ENCODE measurements at regions not wholly inside any gene's neighbourhood (a gene's known extent, or its start where the extent isn't known, plus 50 kb on each side); places are given as distances from the start of the nearest gene placed in this dataset.
"Not testable (repeated sequence)": the region's sequence is repeated elsewhere in the genome, so short reads cannot be mapped to it uniquely, and the experiment has no call there.

DNA sequence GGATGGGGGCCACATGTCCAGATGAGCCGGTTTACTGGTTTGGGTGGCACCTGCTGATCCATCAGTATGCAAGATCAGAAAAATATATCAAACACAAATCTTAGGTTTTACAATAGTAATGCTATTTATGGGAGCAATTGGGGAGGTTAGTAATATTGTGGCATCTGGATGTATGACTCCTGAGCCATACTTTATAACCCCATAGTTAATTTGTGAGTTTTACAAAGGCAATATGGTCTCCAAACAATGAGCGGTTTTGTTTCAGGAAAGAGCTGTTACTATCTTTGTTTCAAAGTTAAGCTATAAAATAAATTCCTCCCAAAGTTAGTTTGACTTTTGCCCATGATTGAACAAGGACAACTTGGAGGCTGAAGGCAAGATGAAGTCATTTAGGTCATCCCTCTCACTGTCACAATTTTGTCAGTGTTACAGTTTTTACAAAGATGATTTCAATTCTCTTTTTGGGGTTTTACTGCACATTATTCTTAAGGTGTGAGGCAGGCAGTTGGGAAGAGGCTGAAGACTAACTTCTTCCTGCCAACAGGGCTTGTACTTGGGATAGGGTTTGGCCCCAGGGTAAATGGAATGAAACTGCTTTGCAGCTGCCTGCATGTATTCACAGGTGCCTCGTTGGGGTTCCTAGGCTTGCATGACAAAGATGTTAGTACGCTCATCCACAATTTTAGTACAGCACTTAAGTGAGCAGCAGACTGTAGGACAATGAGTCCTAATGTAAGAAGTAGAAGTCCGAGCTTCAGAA lies 296.6 kb upstream of the NDN start:
- ATAC-seq = no peak

DNA sequence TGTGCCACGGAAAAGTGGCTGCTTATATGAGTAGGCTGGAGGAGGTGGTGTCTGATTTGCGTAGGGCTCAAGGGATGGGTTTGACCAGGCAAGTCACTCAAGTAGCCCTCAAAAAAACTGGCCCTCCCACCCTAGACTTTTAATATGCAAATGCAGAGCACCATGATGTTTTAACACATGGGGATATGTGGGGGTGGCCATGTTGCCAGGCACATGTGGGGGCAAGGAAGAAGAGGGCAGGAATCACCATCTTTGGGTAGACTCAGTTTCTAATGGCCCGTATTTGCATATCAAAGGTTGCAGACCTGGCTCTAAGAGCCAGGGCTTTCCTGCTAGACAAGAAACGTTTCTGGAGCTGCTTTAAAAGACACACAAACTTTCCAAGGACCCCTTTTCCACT lies 307.2 kb upstream of the NDN start:
- ATAC-seq = no peak

DNA sequence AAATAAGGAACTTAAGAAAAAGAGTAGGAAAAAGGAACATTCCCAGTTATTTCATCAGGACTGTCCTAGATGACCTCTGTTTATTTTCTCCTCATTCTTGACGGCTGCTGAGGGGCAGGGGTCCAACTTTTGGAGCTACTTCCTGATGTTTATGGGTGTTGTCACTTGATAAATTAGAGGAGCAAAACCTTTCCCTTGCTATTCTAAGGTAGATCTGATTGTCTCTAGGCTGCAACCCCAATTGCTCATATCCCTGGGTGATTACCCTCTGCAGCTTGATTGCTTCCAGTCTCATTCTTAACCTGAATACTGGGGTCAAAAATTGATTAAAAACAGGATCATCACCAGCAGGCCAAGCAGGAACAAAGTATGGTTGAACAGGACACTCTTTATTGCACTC lies 311.0 kb upstream of the NDN start:
- ATAC-seq = no peak

DNA sequence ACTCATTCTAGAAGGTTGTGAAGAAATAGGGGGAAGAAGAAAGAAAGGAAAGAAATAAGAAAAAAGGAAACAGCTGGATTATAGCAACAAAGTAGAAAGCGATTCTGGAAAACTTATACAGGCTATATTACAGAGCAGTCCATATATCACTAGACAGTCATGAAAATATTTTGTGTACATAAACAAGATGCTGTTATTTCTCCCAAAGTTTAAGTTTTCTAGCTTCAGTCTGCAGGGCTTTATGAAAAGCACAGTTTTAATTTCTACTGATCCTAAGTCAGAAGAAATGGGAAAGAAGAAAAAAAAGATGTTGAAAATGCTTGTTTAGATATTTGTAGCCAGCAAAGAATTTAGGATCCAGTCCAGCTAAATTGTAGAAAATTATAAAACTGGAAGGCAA lies 321.4 kb upstream of the NDN start:
- ATAC-seq = no peak

DNA sequence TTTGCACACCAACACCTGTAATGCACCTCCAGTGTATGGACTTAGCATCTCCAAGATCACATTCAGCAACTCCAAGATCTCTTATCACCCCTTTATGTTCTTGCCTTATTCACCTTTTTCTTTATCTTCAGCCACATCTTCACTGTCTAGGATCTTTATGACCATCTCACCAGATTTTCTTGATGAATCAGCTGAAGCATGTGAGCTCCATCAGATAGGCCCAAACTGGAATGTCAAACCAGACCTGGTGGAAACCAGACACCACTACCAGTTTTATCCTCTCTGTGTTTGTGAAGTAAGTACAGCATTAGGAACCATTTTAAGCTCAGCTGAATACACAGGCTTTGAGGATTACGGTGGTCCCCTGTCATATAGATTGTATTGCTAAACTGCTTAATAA lies 330.4 kb upstream of the NDN start:
- ATAC-seq = no peak

DNA sequence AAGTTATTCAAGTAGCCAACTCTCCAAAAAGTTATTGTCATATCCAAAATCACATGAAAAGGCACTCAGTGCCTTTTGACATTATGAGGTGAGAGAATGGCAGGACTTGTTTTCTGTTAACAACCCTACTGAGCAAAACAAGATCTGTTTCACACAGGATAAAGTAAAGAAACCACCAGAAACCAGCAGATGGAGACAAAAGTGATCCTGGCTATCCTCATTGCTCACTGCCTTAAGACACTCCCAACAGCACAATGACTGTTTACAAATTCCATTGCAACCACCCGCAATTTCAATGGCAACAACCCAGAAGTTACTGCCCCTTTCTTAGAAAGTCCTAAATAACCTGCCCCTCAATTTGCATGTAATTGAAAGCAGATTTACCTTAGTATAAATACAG lies 352.6 kb upstream of the NDN start:
- no peak for ATAC-seq

DNA sequence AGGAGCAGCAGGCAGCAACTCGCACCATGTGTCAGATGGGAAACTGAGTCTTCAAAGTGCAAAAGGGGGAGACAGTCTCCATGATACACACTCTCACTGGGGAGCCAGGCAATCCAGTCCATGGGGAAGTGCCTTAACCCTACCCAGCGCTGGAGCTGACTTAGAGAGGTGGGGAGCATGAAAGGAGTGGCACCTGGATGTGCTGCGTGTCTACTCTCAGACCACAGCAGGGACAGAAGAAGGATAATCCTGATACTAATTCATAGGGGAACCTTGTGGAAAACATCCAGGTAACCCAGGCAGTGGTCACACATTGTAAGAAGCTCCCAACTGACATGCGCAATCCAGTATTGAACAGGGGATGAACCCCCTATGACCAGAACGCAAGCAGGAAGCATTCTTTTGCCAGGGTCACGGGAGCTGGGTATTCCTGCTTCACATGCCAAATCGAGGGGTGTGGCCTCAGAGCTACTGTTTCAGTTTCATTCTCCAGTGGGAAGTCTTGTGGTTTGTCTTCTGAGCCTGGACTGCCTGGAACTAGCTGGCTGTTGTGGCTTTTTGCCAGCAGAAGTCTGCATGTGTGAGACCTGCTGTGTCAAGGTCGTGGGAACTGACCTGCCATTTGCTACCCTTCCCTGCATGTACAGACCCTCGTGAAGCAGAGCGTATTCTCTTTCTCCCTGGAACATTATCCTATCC lies 367.6 kb upstream of the NDN start:
- ATAC-seq = no peak

DNA sequence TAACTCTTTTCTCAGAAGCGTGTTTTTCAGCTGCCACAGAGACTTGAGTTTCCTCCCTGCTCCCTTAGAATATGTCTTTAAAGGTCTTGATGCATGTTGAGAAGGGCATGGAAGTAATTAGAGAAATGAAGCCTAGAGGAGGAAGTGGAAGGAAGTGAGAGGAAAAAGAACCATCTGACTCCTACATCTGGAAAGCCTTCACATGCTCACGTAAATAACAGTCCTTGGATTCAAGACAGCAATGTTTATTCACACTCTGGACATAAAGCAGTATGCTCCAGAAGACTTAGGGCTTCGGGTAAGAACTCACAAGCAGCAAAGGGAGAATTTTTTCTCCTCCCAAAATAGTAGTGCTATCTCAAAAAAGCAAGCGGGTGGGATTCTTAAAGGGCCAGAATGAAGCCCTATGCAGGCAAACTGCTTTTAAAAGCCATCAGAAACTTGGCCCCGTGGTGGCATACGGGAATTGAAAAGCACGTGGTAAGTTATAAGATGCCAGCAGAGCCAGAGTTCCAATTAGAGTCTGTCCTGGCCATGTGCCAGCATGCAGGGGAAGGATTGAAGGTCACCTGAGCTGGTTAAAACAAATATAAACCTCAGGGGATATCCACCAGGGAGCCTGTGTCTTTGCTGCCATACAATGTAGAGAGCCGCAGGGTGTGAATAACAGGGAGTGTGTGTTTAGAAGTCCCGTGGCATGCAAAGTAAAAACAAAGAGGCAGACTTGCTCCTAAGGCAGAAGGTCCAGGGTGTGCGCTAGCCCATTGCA lies 380.8 kb upstream of the NDN start:
- no peak for ATAC-seq

DNA sequence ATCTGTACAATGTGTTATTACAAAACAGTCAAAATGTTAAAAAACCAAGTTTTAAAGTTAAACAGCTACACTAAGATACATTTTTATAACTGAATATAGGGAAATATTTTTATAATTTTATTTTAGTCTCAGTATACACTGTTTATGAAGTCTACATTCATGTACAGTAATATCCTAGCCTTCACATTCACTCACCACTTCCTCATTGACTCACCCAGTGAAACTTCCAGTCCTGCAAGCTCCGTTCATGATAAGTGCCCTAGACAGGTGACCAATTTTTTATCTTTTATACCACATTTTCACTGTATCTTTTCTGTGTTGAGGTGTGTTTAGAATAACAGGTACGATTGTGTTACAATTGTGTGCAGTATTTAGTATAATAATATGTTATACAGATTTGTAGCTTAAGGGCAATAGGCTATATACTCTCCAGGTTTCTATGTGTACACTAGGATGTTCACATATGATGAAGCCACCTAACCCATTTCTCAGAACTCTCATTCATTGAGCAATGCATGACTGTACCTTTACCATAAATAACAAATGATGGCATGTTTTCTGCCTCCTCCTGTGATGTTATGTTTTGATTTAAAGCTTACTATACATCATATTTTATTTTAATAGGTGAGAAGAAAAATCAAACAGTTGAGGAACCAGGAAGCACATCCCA lies 388.4 kb upstream of the NDN start:
- no peak for ATAC-seq

DNA sequence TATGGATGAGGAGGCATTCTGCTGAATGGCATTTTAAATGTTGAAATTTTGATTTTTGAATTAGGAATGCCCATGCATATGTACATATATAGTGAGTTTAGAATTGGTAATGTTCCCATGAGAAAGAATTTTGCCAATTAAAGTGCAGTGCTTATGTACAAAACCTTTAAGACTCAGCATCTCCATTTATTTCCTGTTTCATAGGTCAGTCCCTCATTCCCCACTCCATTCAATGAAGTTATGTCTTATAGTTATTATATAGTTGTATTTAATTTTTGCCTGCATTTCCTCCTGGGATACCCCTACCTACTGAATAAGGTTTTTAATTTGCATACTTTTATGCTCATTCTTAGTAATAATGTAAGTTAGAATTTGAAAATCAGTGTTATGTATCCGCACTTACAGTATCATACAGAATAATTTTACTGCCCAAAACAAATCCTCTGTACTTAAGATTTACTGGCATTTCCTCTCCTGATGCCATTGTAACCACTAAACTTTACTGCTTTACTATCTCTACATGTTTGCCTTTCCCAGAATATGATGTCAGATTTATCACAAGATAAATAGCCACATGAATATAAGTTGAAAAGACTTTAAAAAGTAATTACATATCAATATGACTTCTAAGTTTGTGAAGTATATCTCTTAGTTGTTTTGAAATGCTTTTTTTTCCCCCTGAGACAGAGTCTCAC lies 389.1 kb upstream of the NDN start:
- ATAC-seq = no peak

DNA sequence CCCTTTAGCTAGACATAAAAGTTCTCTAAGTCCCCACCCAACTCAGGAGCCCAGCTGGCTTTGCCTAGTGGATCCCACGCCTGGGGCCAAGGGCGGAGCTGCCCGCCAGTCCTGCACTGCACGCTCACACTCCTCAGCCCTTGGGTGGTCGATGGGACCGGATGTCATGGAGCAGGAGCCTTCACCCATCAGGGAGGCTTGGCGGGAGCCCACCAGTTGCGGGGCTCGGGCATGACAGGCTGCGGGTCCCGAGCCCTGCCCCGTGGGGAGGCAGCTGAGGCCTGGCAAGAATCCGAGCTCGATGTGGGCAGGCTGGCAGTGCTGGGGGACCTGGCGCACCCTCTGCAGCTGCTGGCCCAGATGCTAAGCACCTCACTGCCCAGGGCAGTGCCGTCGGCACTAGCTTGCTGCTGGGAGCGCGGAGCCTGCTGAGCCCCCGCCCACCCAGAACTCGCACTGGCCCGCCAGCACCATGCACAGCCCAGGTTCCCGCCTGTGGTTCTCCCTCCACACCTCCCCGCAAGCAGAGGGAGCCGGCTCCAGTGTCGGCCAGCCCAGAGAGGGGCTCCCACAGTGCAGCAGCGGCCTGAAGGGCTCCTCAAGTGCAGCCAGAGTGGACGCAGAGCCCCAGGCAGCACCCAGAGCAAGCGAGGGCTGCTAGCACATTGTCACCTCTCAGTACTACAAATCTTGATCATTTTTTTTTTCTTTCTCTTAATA lies 391.4 kb upstream of the NDN start:
- ATAC-seq = no peak

DNA sequence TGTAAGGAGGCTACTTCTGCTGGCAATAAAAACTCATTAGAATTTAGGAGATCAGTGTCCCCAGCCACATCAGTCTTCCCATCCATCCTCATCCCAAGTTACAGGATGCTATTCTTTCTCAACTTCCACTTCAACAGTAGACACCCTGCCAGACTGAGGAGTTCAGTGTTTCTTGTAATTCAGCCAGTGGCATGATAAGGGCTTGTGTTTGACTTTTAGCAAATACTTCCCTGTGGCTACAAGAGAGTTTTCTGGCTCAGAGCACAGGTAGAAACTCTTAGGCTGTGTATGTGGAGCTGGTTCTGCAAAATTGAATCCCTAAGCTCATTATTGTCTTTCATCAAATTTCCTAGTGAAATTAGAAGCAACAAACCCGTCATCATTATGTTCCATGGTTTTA lies 401.8 kb upstream of the NDN start:
- not testable (repeated sequence) for ATAC-seq

DNA sequence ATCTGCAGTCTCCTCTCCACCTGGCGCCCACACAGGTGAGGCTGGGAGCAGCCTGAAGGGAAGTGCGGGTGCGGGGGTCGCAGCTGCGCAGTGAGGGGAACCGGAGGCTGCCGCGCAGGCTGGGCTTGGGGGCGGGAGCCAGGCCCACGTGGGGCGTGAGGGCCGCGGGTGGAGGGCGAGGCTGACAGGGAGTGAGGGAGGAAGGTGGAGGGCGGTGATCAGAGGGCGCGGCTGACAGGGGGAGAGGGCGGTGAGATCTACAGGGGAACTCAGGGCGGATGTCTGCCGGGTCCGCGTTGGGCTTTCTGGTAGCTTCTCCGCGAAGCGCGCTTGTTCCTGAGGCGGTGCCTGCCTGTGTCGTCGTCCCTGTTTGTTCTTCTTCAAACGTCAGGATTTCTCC lies 414.4 kb upstream of the NDN start:
- not testable (repeated sequence) for ATAC-seq

DNA sequence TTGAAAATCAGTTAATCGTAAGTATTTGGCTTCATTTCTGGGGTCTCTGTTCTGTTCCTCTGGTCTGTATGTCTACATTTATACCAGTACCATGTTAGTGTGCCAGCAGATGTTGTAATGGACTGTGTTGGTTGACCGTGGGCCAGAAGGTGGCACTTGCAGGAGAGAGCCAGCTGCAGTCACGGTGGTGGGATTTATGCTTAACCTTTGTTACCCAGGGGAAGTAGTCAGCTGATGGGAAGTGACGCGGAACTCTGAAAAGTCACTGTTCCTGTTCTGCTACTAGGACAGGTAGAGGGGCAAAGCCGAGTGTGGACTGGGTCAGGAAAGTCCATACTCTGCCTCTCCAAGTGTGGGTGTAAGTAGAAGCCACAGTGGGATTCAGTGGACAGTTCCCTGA lies 420.4 kb upstream of the NDN start:
- ATAC-seq = not testable (repeated sequence)

DNA sequence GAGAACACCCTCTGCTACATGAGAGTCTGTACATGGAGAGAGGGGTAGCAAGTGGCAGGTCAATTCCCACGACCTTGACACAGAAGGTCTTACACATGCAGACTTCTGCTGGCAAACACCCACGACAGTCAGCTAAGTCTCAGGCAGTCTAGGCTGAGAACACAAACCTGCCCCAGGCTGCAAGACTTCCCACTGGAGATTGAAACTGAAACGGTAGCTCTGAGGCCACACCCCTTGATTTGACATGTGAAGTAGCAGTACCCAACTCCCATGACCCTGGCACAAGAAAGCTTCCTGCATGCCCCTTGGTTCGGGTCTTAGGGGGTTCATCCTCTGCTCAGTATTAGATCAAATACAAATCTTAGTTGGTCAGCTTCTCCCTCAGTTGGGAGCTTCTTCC lies 420.8 kb upstream of the NDN start:
- ATAC-seq = not testable (repeated sequence)

DNA sequence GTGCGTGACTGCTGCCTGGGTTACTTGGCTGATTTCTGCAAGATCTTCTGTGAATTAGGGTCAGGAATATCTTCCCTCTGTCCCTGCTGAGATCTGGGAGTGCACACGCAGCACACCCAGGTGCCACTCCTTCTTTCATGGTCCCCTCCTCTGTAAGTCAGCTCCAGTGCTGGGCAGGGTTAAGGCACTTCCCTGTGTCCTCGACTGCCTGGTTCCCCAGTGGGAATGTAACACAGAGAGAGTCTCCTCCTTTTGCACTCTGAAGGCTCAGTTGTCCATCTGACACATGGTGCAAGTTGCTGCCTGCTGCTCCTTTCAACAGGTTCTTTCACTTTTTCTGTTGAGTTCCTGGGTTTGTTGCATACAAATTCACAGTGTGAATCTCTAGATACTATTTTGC lies 421.2 kb upstream of the NDN start:
- ATAC-seq = not testable (repeated sequence)

DNA sequence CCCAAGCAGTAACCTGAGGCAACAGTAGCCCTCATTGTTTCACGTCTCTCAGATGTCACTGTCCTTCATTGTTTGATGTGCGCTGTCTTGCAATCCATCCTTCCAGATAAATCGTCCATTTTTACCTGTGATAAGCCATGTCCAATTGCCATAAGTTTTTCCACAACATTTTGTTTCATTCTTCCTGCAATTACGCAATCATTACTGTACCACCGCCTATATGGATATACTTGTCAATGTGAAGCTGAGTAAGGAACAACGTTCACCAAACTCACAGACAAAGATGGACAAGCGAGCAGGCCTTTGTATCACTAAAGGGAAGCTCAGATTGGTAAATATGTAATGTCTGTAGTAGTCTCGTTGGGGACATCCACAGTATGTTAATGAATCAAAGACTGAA lies 452.5 kb upstream of the NDN start:
- ATAC-seq = not testable (repeated sequence)

DNA sequence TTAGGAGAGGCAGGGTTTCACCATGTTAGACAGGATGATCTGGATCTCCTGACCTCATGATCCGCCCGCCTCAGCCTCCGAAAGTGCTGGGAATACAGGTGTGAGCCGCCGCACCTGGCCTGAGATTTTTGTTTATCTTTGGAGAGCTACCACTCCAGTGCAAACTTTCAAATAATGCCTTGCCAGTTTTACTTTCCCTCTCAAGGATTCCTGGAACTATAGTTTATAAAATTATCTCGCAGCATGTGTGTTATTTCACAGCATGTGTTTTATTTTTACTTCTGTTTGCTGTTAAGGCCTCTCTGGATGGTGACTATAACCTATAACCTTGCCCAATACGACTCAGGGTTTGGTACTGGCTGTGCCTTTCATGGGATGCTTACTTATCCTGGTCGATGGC lies 458.0 kb upstream of the NDN start:
- ATAC-seq = not testable (repeated sequence)

DNA sequence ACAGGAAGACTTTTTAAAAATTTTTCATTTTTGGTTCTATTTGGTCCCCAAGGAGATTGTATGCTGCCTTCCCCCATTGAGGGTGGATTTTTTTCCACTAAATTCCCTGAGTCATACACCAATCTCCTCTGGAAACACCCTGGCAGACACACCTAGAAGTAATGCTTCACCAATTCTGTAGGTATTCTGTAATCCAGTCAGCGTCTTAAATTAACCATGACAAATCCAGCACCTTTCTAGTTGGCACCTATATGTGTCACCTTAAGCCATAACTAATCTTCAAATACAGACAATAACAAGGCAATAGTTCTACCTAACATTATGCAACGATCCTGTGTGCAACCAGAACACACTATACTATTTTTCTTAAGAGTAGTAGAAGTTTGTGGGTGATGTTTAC lies 459.1 kb upstream of the NDN start:
- ATAC-seq = no peak

DNA sequence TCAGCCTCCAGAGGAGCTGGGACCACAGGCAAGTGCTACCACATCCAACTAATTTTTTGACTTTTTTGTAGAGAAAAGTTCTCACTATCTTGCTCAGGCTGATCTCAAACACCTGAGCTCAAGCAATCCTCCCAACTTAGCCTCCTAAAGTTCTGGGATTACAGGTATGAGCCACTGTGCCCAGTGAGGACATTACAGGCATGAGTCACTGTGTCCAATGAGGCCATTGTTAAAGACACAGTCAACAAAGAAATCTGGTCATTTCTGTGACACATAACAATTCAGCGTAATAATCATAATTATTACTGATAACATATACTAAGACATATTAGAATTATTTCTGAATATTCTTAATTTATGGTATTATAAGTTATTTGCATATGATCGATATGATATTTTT lies 463.4 kb upstream of the NDN start:
- ATAC-seq = no peak

DNA sequence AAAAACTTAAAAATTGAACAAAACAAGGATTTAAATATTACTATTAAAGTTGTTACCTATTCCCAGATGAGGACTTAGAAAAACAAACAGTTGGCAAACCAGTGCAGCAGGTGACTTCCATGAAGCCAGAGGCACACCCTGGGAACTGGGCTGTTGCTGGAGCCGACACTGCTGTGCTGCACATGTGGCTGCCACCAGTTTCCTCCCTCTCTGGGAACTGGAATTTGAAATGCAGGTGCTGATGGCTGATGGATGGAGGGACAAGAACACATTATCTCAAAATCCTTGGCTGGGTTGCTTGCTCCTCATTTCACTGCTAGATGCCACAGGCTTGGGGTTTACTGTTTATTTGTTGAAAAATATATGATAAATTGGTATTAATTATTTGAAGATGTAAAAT lies 471.2 kb upstream of the NDN start:
- ATAC-seq = not testable (repeated sequence)

DNA sequence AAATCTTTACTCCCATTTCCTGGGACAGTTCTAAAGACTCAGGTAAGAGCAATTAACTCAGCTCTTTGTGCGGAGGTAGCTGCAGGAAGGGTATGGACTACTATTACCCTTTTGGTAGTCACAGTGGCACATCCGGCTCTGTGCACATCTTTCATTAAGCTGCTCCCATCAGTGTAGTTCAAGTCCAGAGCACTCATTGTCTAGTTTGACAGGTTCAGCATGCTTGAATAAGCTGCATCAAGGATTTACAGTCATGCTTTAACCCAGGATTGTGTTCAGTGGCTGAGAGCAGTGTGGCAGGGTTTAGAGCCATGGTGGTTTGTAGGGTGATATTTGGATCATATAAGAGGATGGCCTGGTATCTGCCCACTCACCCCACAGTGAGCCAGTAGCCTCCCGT lies 478.4 kb upstream of the NDN start:
- not testable (repeated sequence) for ATAC-seq

Measured in activated CD4-positive, CD25-positive, alpha-beta regulatory T cell treated with anti-CD3 and anti-CD28 coated beads, Interleukin-2, amount 50 U/mL, for 24 hours (primary cell).